Activated CD4-positive, alpha-beta T cell treated with anti-CD3 and anti-CD28 coated beads for 36 hours (primary cell): ENCODE measurements at regions not wholly inside any gene's neighbourhood (a gene's known extent, or its start where the extent isn't known, plus 50 kb on each side); places are given as distances from the start of the nearest gene placed in this dataset.
"Not testable (repeated sequence)": the region's sequence is repeated elsewhere in the genome, so short reads cannot be mapped to it uniquely, and the experiment has no call there.

Experiments
- ATAC-seq: fragments of 200-7000 bp; cut with Tn5 transposase; one replicate; pipeline ENCODE4 v1.10.0; 2021; ENCODE audit warnings: mild to moderate bottlenecking, moderate library complexity
- CTCF ChIA-PET: fragments of 350-600 bp; sonication (Branson Sonifier 250); formaldehyde crosslinking; loops from one replicate; lab custom pipeline; 2021; ENCODE audit warnings: antibody characterized with exemption; lab: Charles Lee
- POLR2A ChIA-PET: fragments of 350-600 bp; sonication (Branson Sonifier 250); formaldehyde crosslinking; loops from one replicate; lab custom pipeline; 2021; ENCODE audit warnings: antibody characterized with exemption, inconsistent platforms; lab: Charles Lee
- DNase-seq: peaks from one replicate; pipeline ENCODE4 v3.0.0-alpha.2; 2020
- H3K27ac Mint-ChIP-seq: one replicate; pipeline ENCODE4 v1.8.0; 2021; ENCODE audit warnings: mixed read lengths
- H3K27me3 Mint-ChIP-seq: one replicate; pipeline ENCODE4 v1.8.0; 2021; ENCODE audit warnings: mixed read lengths
- H3K36me3 Mint-ChIP-seq: one replicate; pipeline ENCODE4 v1.8.0; 2021; ENCODE audit warnings: low read depth, mixed read lengths
- H3K4me1 Mint-ChIP-seq: one replicate; pipeline ENCODE4 v1.8.0; 2021; ENCODE audit warnings: mixed read lengths
- H3K4me3 Mint-ChIP-seq: one replicate; pipeline ENCODE4 v1.8.0; 2021; ENCODE audit warnings: mild to moderate bottlenecking, moderate library complexity, mixed read lengths
- H3K9me3 Mint-ChIP-seq: one replicate; pipeline ENCODE4 v1.8.0; 2021; ENCODE audit warnings: low read depth, mixed read lengths
- intact Hi-C, 2 experiments: fragments of 100-400 bp; cut with DNase I in 1 of 2; cut with micrococcal nuclease in 1 of 2; formaldehyde crosslinking; loops; one replicate each; pipeline versions ENCODE4 v1.14.2 to v1.15.1; 2022 to 2024; cut with DNase I, micrococcal nuclease

GRCh38 chr12:59388176-59388575 is 207.7 kb upstream of the SLC16A7 start:
- no peaks in the 10 kb centered on the region for H3K9me3 Mint-ChIP-seq
- no peak overlapping the region for H3K4me3 Mint-ChIP-seq
- H3K36me3 Mint-ChIP-seq, result no peaks in the 10 kb centered on the region
- no peak overlapping the region for H3K27ac Mint-ChIP-seq
- ATAC-seq, result no peak
- intact Hi-C loops, result no loop called here
- CTCF ChIA-PET, result no interaction called here
- no peaks in the 10 kb centered on the region for H3K4me1 Mint-ChIP-seq
- POLR2A ChIA-PET, result no interaction called here
- DNase-seq, result no peak
- H3K27me3 Mint-ChIP-seq, result peaks cover 6% of the 10 kb centered on the region

- no peak overlapping the region for H3K27ac Mint-ChIP-seq
- DNase-seq (no peak), ATAC-seq (no peak)
- H3K36me3 Mint-ChIP-seq, result no peaks in the 10 kb centered on the region
- H3K9me3 Mint-ChIP-seq, result no peaks in the 10 kb centered on the region
- H3K27me3 Mint-ChIP-seq, result peaks cover 3% of the 10 kb centered on the region
- H3K4me1 Mint-ChIP-seq, result peaks cover 5% of the 10 kb centered on the region
- no peak overlapping the region for H3K4me3 Mint-ChIP-seq
- intact Hi-C loops, result no loop called here
- ChIA-PET CTCF (interaction anchor here (1.1 kb wide), 1 partner anchor 11 kb away, joined by 4 read pairs; no protein-coding TSS in a partner anchor), POLR2A (no interaction called here)
These were observed 209.6 kb upstream of the SLC16A7 start for GRCh38 chr12:59386236-59386635.

GRCh38 chr12:59383079-59383822 is 212.6 kb upstream of the SLC16A7 start:
- intact Hi-C loops, result no loop called here
- H3K27me3 Mint-ChIP-seq, result peaks cover 1% of the 10 kb centered on the region
- no peaks in the 10 kb centered on the region for H3K9me3 Mint-ChIP-seq
- peaks cover 5% of the 10 kb centered on the region for H3K4me1 Mint-ChIP-seq
- H3K27ac Mint-ChIP-seq, result no peak overlapping the region
- no peaks in the 10 kb centered on the region for H3K36me3 Mint-ChIP-seq
- ATAC-seq (no peak), DNase-seq (no peak)
- POLR2A ChIA-PET, result no interaction called here
- CTCF ChIA-PET, result interaction anchor here (0.6 to 0.9 kb wide), 2 partner anchors 18 to 69 kb away, joined by 3 read pairs; no protein-coding TSS in a partner anchor
- H3K4me3 Mint-ChIP-seq, result no peak overlapping the region

- peaks cover 1% of the 10 kb centered on the region for H3K27me3 Mint-ChIP-seq
- ChIA-PET POLR2A (no interaction called here), CTCF (interaction anchor here (0.6 to 1.5 kb wide), 3 partner anchors 19 to 70 kb away, joined by 3 to 5 read pairs (median 3); no protein-coding TSS in a partner anchor)
- no peaks in the 10 kb centered on the region for H3K9me3 Mint-ChIP-seq
- no peaks in the 10 kb centered on the region for H3K36me3 Mint-ChIP-seq
- H3K4me1 Mint-ChIP-seq, result peaks cover 5% of the 10 kb centered on the region
- H3K4me3 Mint-ChIP-seq, result no peak overlapping the region
- DNase-seq (no peak), ATAC-seq (no peak)
- intact Hi-C loops, result no loop called here
- no peak overlapping the region for H3K27ac Mint-ChIP-seq
These were observed 213.3 kb upstream of the SLC16A7 start for GRCh38 chr12:59382282-59383078.

- ATAC-seq, result no peak
- Mint-ChIP-seq H3K4me3 (no peak overlapping the region), H3K4me1 (peaks cover 5% of the 10 kb centered on the region), H3K9me3 (no peaks in the 10 kb centered on the region), H3K27ac (no peak overlapping the region), H3K27me3 (peaks cover 3% of the 10 kb centered on the region), H3K36me3 (no peaks in the 10 kb centered on the region)
- intact Hi-C loops, result no loop called here
- ChIA-PET CTCF (interaction anchor here (1.5 kb wide), 1 partner anchor 23 kb away, joined by 5 read pairs; no protein-coding TSS in a partner anchor), POLR2A (no interaction called here)
- no peak for DNase-seq
These were observed 214.7 kb upstream of the SLC16A7 start for GRCh38 chr12:59381106-59381505.

GRCh38 chr12:59375633-59376032 is 220.2 kb upstream of the SLC16A7 start:
- POLR2A ChIA-PET, result no interaction called here
- H3K4me1 Mint-ChIP-seq, result no peaks in the 10 kb centered on the region
- H3K36me3 Mint-ChIP-seq, result no peaks in the 10 kb centered on the region
- no peak for ATAC-seq
- H3K4me3 Mint-ChIP-seq, result no peak overlapping the region
- H3K27me3 Mint-ChIP-seq, result peaks cover 3% of the 10 kb centered on the region
- CTCF ChIA-PET, result no interaction called here
- no peak overlapping the region for H3K27ac Mint-ChIP-seq
- DNase-seq, result no peak
- intact Hi-C loops, result no loop called here
- no peaks in the 10 kb centered on the region for H3K9me3 Mint-ChIP-seq

- POLR2A ChIA-PET, result no interaction called here
- CTCF ChIA-PET, result interaction anchor here (0.8 kb wide), 1 partner anchor 11 kb away, joined by 4 read pairs; no protein-coding TSS in a partner anchor
- no peak for ATAC-seq
- Mint-ChIP-seq H3K9me3 (no peaks in the 10 kb centered on the region), H3K4me3 (no peak overlapping the region), H3K27me3 (peaks cover 3% of the 10 kb centered on the region), H3K27ac (no peak overlapping the region), H3K4me1 (no peaks in the 10 kb centered on the region), H3K36me3 (no peaks in the 10 kb centered on the region)
- no peak for DNase-seq
- intact Hi-C loops, result no loop called here
These were observed 221.0 kb upstream of the SLC16A7 start for GRCh38 chr12:59374783-59375182.

- Mint-ChIP-seq H3K4me3 (no peak overlapping the region), H3K4me1 (no peaks in the 10 kb centered on the region), H3K27me3 (peaks cover 2% of the 10 kb centered on the region), H3K9me3 (no peaks in the 10 kb centered on the region), H3K27ac (no peak overlapping the region), H3K36me3 (no peaks in the 10 kb centered on the region)
- CTCF ChIA-PET, result interaction anchor here (0.7 kb wide), 1 partner anchor 424 kb away, joined by 3 read pairs; no protein-coding TSS in a partner anchor
- intact Hi-C loops, result no loop called here
- DNase-seq, result peak; percentile 10
- ATAC-seq, result peak; percentile 33
- POLR2A ChIA-PET, result no interaction called here
These were observed 222.9 kb upstream of the SLC16A7 start for GRCh38 chr12:59372956-59373355.

GRCh38 chr12:59370933-59371332 is 224.9 kb upstream of the SLC16A7 start:
- no peaks in the 10 kb centered on the region for H3K9me3 Mint-ChIP-seq
- H3K4me3 Mint-ChIP-seq, result no peak overlapping the region
- ChIA-PET CTCF (no interaction called here), POLR2A (no interaction called here)
- no peaks in the 10 kb centered on the region for H3K4me1 Mint-ChIP-seq
- DNase-seq (no peak), ATAC-seq (no peak)
- no peaks in the 10 kb centered on the region for H3K36me3 Mint-ChIP-seq
- intact Hi-C loops, result no loop called here
- H3K27me3 Mint-ChIP-seq, result no peaks in the 10 kb centered on the region
- no peak overlapping the region for H3K27ac Mint-ChIP-seq

- no peaks in the 10 kb centered on the region for H3K36me3 Mint-ChIP-seq
- H3K27me3 Mint-ChIP-seq, result peaks cover 2% of the 10 kb centered on the region
- H3K27ac Mint-ChIP-seq, result no peak overlapping the region
- CTCF ChIA-PET, result no interaction called here
- POLR2A ChIA-PET, result no interaction called here
- DNase-seq (no peak), ATAC-seq (no peak)
- no peak overlapping the region for H3K4me3 Mint-ChIP-seq
- no peaks in the 10 kb centered on the region for H3K9me3 Mint-ChIP-seq
- no peaks in the 10 kb centered on the region for H3K4me1 Mint-ChIP-seq
- intact Hi-C loops, result no loop called here
These were observed 230.7 kb upstream of the SLC16A7 start for GRCh38 chr12:59365133-59365532.

GRCh38 chr12:59357811-59358210 is 238.0 kb upstream of the SLC16A7 start:
- Mint-ChIP-seq H3K27ac (no peak overlapping the region), H3K27me3 (no peaks in the 10 kb centered on the region), H3K4me1 (no peaks in the 10 kb centered on the region), H3K4me3 (no peak overlapping the region), H3K9me3 (no peaks in the 10 kb centered on the region), H3K36me3 (no peaks in the 10 kb centered on the region)
- DNase-seq (no peak), ATAC-seq (no peak)
- ChIA-PET CTCF (no interaction called here), POLR2A (no interaction called here)
- intact Hi-C loops, result no loop called here

GRCh38 chr12:59346248-59346647 is 249.6 kb upstream of the SLC16A7 start:
- peak; percentile 38 for DNase-seq
- CTCF ChIA-PET, H3K4me1 Mint-ChIP-seq, ATAC-seq, POLR2A ChIA-PET, intact Hi-C loops, H3K27me3 Mint-ChIP-seq, H3K9me3 Mint-ChIP-seq, H3K4me3 Mint-ChIP-seq, H3K27ac Mint-ChIP-seq, H3K36me3 Mint-ChIP-seq: not testable (repeated sequence)
